ENCODE measurements at regions not wholly inside any gene's neighbourhood (a gene's known extent, or its start where the extent isn't known, plus 50 kb on each side); places are given as distances from the start of the nearest gene placed in this dataset.
"Not testable (repeated sequence)": the region's sequence is repeated elsewhere in the genome, so short reads cannot be mapped to it uniquely, and the experiment has no call there.

DNA sequence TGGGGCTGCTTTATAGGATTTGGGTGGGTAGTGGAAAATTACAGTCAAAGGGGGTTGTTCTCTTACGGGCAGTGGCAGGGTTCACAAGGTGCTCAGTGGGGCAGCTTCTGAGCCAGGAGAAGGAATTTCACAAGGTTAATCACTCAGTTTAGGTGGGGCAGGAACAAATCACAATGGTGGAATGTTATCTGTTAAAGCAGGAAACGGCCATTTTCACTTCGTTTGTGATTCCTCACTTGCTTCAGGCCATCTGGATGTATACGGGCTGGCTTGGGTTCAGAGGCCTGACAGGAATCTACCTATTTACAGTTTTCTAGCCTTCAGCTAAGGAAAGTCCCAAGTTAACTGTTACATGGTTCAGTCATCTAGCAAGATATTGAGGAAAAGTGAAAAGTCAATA, 1003.5 kb downstream of the STPG2 start:
- Histone ChIP-seq H3K4me1 (ENCODE audit: insufficient read depth, insufficient read length) (no peaks in the 10 kb centered on the region), H3K36me3 (ENCODE audit: insufficient read depth, insufficient read length, low read length) (no peaks in the 10 kb centered on the region), H3K9ac (ENCODE audit: insufficient read length, low read depth) (no peak overlapping the region), H3K27me3 (ENCODE audit: insufficient read depth, insufficient read length) (no peaks in the 10 kb centered on the region), H3K4me3 (ENCODE audit: insufficient read length, low read depth) (no peak overlapping the region), H3K9me3 (ENCODE audit: insufficient read depth, low read length) (peaks cover 29% of the 10 kb centered on the region)
- no peak for TF ChIP-seq SUZ12 (IDR thresholded peaks at IDR 0.05; ENCODE audit: extremely low read depth, insufficient read depth, insufficient read length)
- no peak for TF ChIP-seq ZNF274 (IDR thresholded peaks at IDR 0.05; ENCODE audit: low read depth, low read length)
- no peak for TF ChIP-seq YY1 (IDR thresholded peaks at IDR 0.05; ENCODE audit: insufficient read depth, insufficient read length)
- DNase-seq (ENCODE audit: low read depth, low spot score): no peak

DNA sequence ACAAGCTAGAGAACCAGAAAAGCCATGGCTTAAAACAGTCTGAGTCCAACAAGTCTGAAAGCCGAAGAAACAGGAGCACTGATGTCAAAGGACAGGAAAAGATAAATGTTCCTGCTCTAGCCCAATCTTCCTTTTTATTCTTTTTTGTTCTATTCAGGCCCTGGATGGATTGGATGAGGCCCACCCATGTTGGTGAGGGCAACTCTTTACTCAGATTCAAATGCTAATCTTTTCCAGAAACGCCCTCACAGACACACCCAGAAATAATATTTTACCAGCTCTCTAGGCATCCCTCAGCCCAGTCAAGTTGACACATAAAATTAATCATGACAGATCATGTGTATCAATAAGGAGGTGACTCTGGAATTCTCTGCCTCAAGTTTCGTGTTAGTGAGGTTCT, 1002.7 kb downstream of the STPG2 start:
- TF ChIP-seq ZNF274 (IDR thresholded peaks at IDR 0.05; ENCODE audit: low read depth, low read length) (no peak), SUZ12 (IDR thresholded peaks at IDR 0.05; ENCODE audit: extremely low read depth, insufficient read depth, insufficient read length) (no peak), YY1 (IDR thresholded peaks at IDR 0.05; ENCODE audit: insufficient read depth, insufficient read length) (no peak)
- Histone ChIP-seq H3K36me3 (ENCODE audit: insufficient read depth, insufficient read length, low read length) (no peaks in the 10 kb centered on the region), H3K4me3 (ENCODE audit: insufficient read length, low read depth) (no peak overlapping the region), H3K4me1 (ENCODE audit: insufficient read depth, insufficient read length) (no peaks in the 10 kb centered on the region), H3K9me3 (ENCODE audit: insufficient read depth, low read length) (peaks cover 29% of the 10 kb centered on the region), H3K9ac (ENCODE audit: insufficient read length, low read depth) (no peak overlapping the region), H3K27me3 (ENCODE audit: insufficient read depth, insufficient read length) (no peaks in the 10 kb centered on the region)
- no peak for DNase-seq (ENCODE audit: low read depth, low spot score)

DNA sequence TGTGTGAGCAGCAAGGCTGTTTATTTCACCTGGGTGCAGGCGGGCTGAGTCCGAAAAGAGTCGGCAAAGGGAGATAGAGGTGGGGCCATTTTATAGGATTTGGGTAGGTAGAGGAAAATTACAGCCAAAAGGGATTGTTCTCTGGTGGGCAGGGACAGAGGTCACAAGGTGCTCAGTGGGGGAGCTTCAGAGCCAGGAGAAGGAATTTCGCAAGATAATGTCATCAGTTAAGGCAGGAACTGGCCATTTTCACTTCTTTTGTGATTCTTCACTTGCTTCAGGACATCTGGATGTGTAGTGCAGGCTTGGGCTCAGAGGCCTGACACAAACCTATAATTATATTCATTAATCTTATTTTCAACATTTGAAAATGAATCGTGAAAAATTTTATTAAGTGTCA, 1001.9 kb downstream of the STPG2 start:
- H3K36me3 ChIP-seq (ENCODE audit: insufficient read depth, insufficient read length, low read length); DNase-seq (ENCODE audit: low read depth, low spot score); H3K4me3 ChIP-seq (ENCODE audit: insufficient read length, low read depth); H3K27me3 ChIP-seq (ENCODE audit: insufficient read depth, insufficient read length); H3K4me1 ChIP-seq (ENCODE audit: insufficient read depth, insufficient read length); H3K9ac ChIP-seq (ENCODE audit: insufficient read length, low read depth): not testable (repeated sequence)
- H3K9me3 ChIP-seq (ENCODE audit: insufficient read depth, low read length): peaks cover 29% of the 10 kb centered on the region

DNA sequence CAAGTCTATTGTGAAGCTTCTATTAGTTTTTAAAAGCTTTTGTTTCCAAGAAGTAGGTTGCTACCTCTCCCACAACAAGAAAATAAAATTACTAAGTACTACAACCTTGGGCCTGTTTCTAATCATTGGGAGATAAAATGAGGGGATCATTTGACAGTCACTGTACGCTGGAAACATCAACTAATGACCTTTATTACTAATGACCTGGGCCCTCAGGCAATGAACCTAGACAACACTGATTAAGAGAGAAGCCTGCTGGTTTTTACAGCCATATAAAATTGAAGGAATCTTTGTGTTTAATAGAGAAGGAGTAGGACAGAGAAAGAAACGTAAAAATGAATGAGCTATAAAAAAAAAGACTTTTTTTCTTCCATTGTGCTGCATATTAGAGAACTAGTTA, 1000.9 kb downstream of the STPG2 start:
- peaks cover 29% of the 10 kb centered on the region for H3K9me3 ChIP-seq (ENCODE audit: insufficient read depth, low read length)

DNA sequence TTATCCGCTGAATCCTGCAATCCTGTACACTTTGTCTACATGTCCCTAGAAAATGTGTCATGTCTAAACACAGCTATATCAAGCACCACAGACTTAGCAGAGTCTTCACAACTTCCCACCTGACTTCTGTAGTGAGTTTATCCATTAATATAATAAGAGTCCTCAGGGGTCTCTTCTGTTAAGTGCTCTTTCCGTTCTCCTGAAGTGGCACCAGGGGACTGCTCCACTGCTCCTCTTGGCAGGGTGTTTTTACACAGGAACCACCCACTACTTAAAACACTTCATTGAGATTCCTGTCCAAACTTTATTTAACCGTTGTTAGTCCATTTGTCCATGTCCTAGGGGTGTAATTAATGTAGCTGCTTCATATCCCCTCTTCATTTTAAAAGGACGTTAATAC, 1000.4 kb downstream of the STPG2 start:
- TF ChIP-seq SUZ12 (IDR thresholded peaks at IDR 0.05; ENCODE audit: extremely low read depth, insufficient read depth, insufficient read length) (no peak), ZNF274 (IDR thresholded peaks at IDR 0.05; ENCODE audit: low read depth, low read length) (no peak), YY1 (IDR thresholded peaks at IDR 0.05; ENCODE audit: insufficient read depth, insufficient read length) (no peak)
- Histone ChIP-seq H3K9me3 (ENCODE audit: insufficient read depth, low read length) (peaks cover 29% of the 10 kb centered on the region), H3K4me1 (ENCODE audit: insufficient read depth, insufficient read length) (no peaks in the 10 kb centered on the region), H3K27me3 (ENCODE audit: insufficient read depth, insufficient read length) (no peaks in the 10 kb centered on the region), H3K4me3 (ENCODE audit: insufficient read length, low read depth) (no peak overlapping the region), H3K9ac (ENCODE audit: insufficient read length, low read depth) (no peak overlapping the region), H3K36me3 (ENCODE audit: insufficient read depth, insufficient read length, low read length) (no peaks in the 10 kb centered on the region)
- DNase-seq (ENCODE audit: low read depth, low spot score): no peak

More for the DNA sequence above, 1000.9 kb downstream of the STPG2 start:
- Histone ChIP-seq H3K4me3 (ENCODE audit: insufficient read length, low read depth) (no peak overlapping the region), H3K27me3 (ENCODE audit: insufficient read depth, insufficient read length) (no peaks in the 10 kb centered on the region), H3K9ac (ENCODE audit: insufficient read length, low read depth) (no peak overlapping the region), H3K36me3 (ENCODE audit: insufficient read depth, insufficient read length, low read length) (no peaks in the 10 kb centered on the region), H3K4me1 (ENCODE audit: insufficient read depth, insufficient read length) (no peaks in the 10 kb centered on the region)
- DNase-seq (ENCODE audit: low read depth, low spot score): no peak
- TF ChIP-seq ZNF274 (IDR thresholded peaks at IDR 0.05; ENCODE audit: low read depth, low read length) (no peak), SUZ12 (IDR thresholded peaks at IDR 0.05; ENCODE audit: extremely low read depth, insufficient read depth, insufficient read length) (no peak), YY1 (IDR thresholded peaks at IDR 0.05; ENCODE audit: insufficient read depth, insufficient read length) (no peak)

DNA sequence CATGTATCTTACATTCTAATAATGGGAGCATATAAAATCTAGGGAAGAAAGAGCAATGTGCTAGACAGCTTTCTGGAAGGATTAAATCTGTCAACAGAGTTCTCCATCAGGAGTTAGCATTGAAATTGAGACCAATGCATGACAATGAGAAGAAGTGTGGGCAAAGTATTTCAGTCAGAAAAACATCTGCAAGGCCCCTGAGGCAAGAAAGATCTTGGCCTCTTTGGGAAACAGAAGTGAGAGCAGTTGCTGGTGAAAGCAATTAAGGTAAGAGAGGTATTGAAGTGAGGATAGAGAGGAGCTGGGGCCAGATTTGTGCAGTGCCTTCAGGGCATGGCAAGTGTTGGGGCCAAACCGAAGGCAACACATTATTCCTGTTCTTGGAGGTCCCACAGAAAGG, 999.1 kb downstream of the STPG2 start:
- TF ChIP-seq ZNF274 (IDR thresholded peaks at IDR 0.05; ENCODE audit: low read depth, low read length) (no peak), YY1 (IDR thresholded peaks at IDR 0.05; ENCODE audit: insufficient read depth, insufficient read length) (no peak), SUZ12 (IDR thresholded peaks at IDR 0.05; ENCODE audit: extremely low read depth, insufficient read depth, insufficient read length) (no peak)

DNA sequence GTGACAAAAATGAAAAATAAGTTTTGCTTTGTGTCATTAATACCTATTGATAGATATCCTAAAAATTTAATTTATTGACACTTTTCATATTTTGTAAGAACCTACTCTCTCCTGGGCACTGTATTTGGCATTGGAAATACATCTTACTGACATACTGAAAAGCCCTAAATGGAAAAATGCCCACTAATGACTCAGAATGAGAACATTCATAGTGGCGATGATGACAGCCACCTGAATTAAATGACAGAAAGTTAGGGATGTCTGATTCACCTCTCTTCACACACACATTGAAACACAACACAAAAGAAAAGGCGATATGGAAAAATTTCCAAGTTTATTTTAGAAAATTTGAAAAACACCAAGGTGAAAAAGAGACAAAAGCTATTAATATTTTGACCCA, 992.3 kb downstream of the STPG2 start:
- H3K9me3 ChIP-seq (ENCODE audit: insufficient read depth, low read length): no peaks in the 10 kb centered on the region

More for the DNA sequence above, 999.1 kb downstream of the STPG2 start:
- Histone ChIP-seq H3K4me1 (ENCODE audit: insufficient read depth, insufficient read length) (no peaks in the 10 kb centered on the region), H3K9me3 (ENCODE audit: insufficient read depth, low read length) (peaks cover 29% of the 10 kb centered on the region), H3K4me3 (ENCODE audit: insufficient read length, low read depth) (no peak overlapping the region), H3K27me3 (ENCODE audit: insufficient read depth, insufficient read length) (no peaks in the 10 kb centered on the region), H3K36me3 (ENCODE audit: insufficient read depth, insufficient read length, low read length) (no peaks in the 10 kb centered on the region), H3K9ac (ENCODE audit: insufficient read length, low read depth) (no peak overlapping the region)
- no peak for DNase-seq (ENCODE audit: low read depth, low spot score)

DNA sequence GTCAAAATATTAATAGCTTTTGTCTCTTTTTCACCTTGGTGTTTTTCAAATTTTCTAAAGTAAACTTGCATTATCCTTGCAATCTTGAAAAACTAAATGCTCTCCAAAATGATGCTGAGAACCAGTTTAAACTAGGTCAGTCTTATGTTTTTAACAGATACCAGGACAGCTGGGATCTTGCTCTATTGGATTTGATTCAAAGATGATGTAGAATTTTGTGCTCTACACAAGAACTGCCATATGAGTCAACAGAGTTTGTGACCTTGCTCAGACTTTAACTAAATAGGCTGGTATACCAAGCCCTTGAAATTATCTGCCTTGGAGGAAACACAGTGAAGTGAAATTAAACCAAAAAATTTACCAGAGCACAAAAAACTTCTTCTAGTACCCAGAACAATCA, 991.1 kb downstream of the STPG2 start:
- Histone ChIP-seq H3K27me3 (ENCODE audit: insufficient read depth, insufficient read length) (no peaks in the 10 kb centered on the region), H3K36me3 (ENCODE audit: insufficient read depth, insufficient read length, low read length) (no peaks in the 10 kb centered on the region), H3K4me3 (ENCODE audit: insufficient read length, low read depth) (no peak overlapping the region), H3K9ac (ENCODE audit: insufficient read length, low read depth) (no peak overlapping the region), H3K9me3 (ENCODE audit: insufficient read depth, low read length) (no peaks in the 10 kb centered on the region), H3K4me1 (ENCODE audit: insufficient read depth, insufficient read length) (no peaks in the 10 kb centered on the region)
- no peak for TF ChIP-seq ZNF274 (IDR thresholded peaks at IDR 0.05; ENCODE audit: low read depth, low read length)
- no peak for TF ChIP-seq SUZ12 (IDR thresholded peaks at IDR 0.05; ENCODE audit: extremely low read depth, insufficient read depth, insufficient read length)
- no peak for TF ChIP-seq YY1 (IDR thresholded peaks at IDR 0.05; ENCODE audit: insufficient read depth, insufficient read length)
- DNase-seq (ENCODE audit: low read depth, low spot score): no peak

More for the DNA sequence above, 992.3 kb downstream of the STPG2 start:
- Histone ChIP-seq H3K27me3 (ENCODE audit: insufficient read depth, insufficient read length) (no peaks in the 10 kb centered on the region), H3K9ac (ENCODE audit: insufficient read length, low read depth) (no peak overlapping the region), H3K4me1 (ENCODE audit: insufficient read depth, insufficient read length) (no peaks in the 10 kb centered on the region), H3K4me3 (ENCODE audit: insufficient read length, low read depth) (no peak overlapping the region), H3K36me3 (ENCODE audit: insufficient read depth, insufficient read length, low read length) (no peaks in the 10 kb centered on the region)
- no peak for DNase-seq (ENCODE audit: low read depth, low spot score)
- TF ChIP-seq SUZ12 (IDR thresholded peaks at IDR 0.05; ENCODE audit: extremely low read depth, insufficient read depth, insufficient read length) (no peak), YY1 (IDR thresholded peaks at IDR 0.05; ENCODE audit: insufficient read depth, insufficient read length) (no peak), ZNF274 (IDR thresholded peaks at IDR 0.05; ENCODE audit: low read depth, low read length) (no peak)
